Activated naive CD8-positive, alpha-beta T cell treated with anti-CD3 and anti-CD28 coated beads, Interleukin-2, amount 10 ng/mL, durations not matched to agents 7 days and 5 days (primary cell): ENCODE measurements at regions not wholly inside any gene's neighbourhood (a gene's known extent, or its start where the extent isn't known, plus 50 kb on each side); places are given as distances from the start of the nearest gene placed in this dataset.

Experiments
- ATAC-seq: fragments of 150-1000 bp; cut with Tn5 transposase; one replicate; pipeline ENCODE4 v1.10.0; 2021; ENCODE audit warnings: low read depth, moderate library complexity
- POLR2A ChIA-PET: fragments of 350-600 bp; sonication (Branson Sonifier 250); formaldehyde crosslinking; loops from one replicate; lab custom pipeline; 2021; ENCODE audit warnings: antibody characterized with exemption; lab: Charles Lee
- DNase-seq: peaks from one replicate; pipeline ENCODE4 v3.0.0; 2021
- H3K27ac Mint-ChIP-seq: one replicate; pipeline ENCODE4 v1.8.0; 2022; ENCODE audit warnings: mild to moderate bottlenecking, mixed read lengths
- H3K27me3 Mint-ChIP-seq: one replicate; pipeline ENCODE4 v1.8.0; 2022; ENCODE audit warnings: mild to moderate bottlenecking, moderate library complexity, mixed read lengths
- H3K36me3 Mint-ChIP-seq: one replicate; pipeline ENCODE4 v1.8.0; 2021; ENCODE audit warnings: mild to moderate bottlenecking, mixed read lengths
- H3K4me1 Mint-ChIP-seq: one replicate; pipeline ENCODE4 v1.8.0; 2021; ENCODE audit warnings: mixed read lengths
- H3K4me3 Mint-ChIP-seq: one replicate; pipeline ENCODE4 v1.8.0; 2022; ENCODE audit warnings: mild to moderate bottlenecking, moderate library complexity, mixed read lengths
- H3K9me3 Mint-ChIP-seq: one replicate; pipeline ENCODE4 v1.8.0; 2021; ENCODE audit warnings: mixed read lengths

GRCh38 chr12:124481257-124481750 is 86.1 kb downstream of the NCOR2 start:
- peak overlapping the region; percentile 43 for H3K27ac Mint-ChIP-seq
- peaks cover 19% of the 10 kb centered on the region for H3K4me1 Mint-ChIP-seq
- peaks cover 40% of the 10 kb centered on the region for H3K36me3 Mint-ChIP-seq
- ATAC-seq (no peak), DNase-seq (no peak)
- H3K27me3 Mint-ChIP-seq: no peaks in the 10 kb centered on the region
- H3K4me3 Mint-ChIP-seq: peak overlapping the region; percentile 14
- POLR2A ChIA-PET: no interaction called here
- H3K9me3 Mint-ChIP-seq: no peaks in the 10 kb centered on the region

GRCh38 chr12:124480469-124481256 is 86.7 kb downstream of the NCOR2 start:
- Mint-ChIP-seq H3K4me1 (peaks cover 19% of the 10 kb centered on the region), H3K4me3 (peak overlapping the region; percentile 72), H3K9me3 (no peaks in the 10 kb centered on the region), H3K27me3 (no peaks in the 10 kb centered on the region), H3K36me3 (peaks cover 44% of the 10 kb centered on the region), H3K27ac (peak overlapping the region; percentile 69)
- POLR2A ChIA-PET: interaction anchor here (0.9 to 1.1 kb wide), 3 partner anchors 14 to 27 kb away, joined by 3 to 5 read pairs (median 4); no protein-coding TSS in a partner anchor
- DNase-seq (peak; percentile 62), ATAC-seq (peak; percentile 86)

- ATAC-seq (no peak), DNase-seq (no peak)
- peak overlapping the region; percentile 72 for H3K4me3 Mint-ChIP-seq
- H3K4me1 Mint-ChIP-seq: peaks cover 18% of the 10 kb centered on the region
- H3K36me3 Mint-ChIP-seq: peaks cover 46% of the 10 kb centered on the region
- no peaks in the 10 kb centered on the region for H3K27me3 Mint-ChIP-seq
- H3K27ac Mint-ChIP-seq: no peak overlapping the region
- POLR2A ChIA-PET: interaction anchor here (0.9 to 1.1 kb wide), 3 partner anchors 14 to 26 kb away, joined by 3 to 5 read pairs (median 4); no protein-coding TSS in a partner anchor
- H3K9me3 Mint-ChIP-seq: no peaks in the 10 kb centered on the region
Measured at GRCh38 chr12:124479680-124480468, 87.5 kb downstream of the NCOR2 start.

- no peak overlapping the region for H3K4me3 Mint-ChIP-seq
- no peak for DNase-seq
- peaks cover 18% of the 10 kb centered on the region for H3K4me1 Mint-ChIP-seq
- H3K27me3 Mint-ChIP-seq: no peaks in the 10 kb centered on the region
- H3K9me3 Mint-ChIP-seq: no peaks in the 10 kb centered on the region
- ATAC-seq: no peak
- POLR2A ChIA-PET: interaction anchor here (1.1 to 1.3 kb wide), 2 partner anchors 13 to 26 kb away, joined by 4 read pairs; no protein-coding TSS in a partner anchor
- no peak overlapping the region for H3K27ac Mint-ChIP-seq
- H3K36me3 Mint-ChIP-seq: peaks cover 47% of the 10 kb centered on the region
Measured at GRCh38 chr12:124478985-124479645, 88.3 kb downstream of the NCOR2 start.

GRCh38 chr12:124478416-124478815 is 89.0 kb downstream of the NCOR2 start:
- Mint-ChIP-seq H3K4me1 (peaks cover 18% of the 10 kb centered on the region), H3K4me3 (no peak overlapping the region), H3K36me3 (peaks cover 53% of the 10 kb centered on the region), H3K27me3 (no peaks in the 10 kb centered on the region), H3K27ac (peak overlapping the region; percentile 23), H3K9me3 (peaks cover 7% of the 10 kb centered on the region)
- DNase-seq: no peak
- POLR2A ChIA-PET: interaction anchor here (1.3 kb wide), 1 partner anchor 12 kb away, joined by 4 read pairs; no protein-coding TSS in a partner anchor
- ATAC-seq: no peak

- POLR2A ChIA-PET: interaction anchor here (1.0 to 1.3 kb wide), 2 partner anchors 11 to 22 kb away, joined by 3 to 4 read pairs; no protein-coding TSS in a partner anchor
- Mint-ChIP-seq H3K4me1 (peaks cover 18% of the 10 kb centered on the region), H3K27me3 (no peaks in the 10 kb centered on the region), H3K27ac (no peak overlapping the region), H3K9me3 (peaks cover 7% of the 10 kb centered on the region), H3K36me3 (peaks cover 62% of the 10 kb centered on the region), H3K4me3 (no peak overlapping the region)
- no peak for ATAC-seq
- no peak for DNase-seq
Measured at GRCh38 chr12:124477107-124477915, 90.1 kb downstream of the NCOR2 start.

- Mint-ChIP-seq H3K36me3 (peaks cover 69% of the 10 kb centered on the region), H3K27me3 (no peaks in the 10 kb centered on the region), H3K4me1 (peaks cover 18% of the 10 kb centered on the region), H3K27ac (no peak overlapping the region), H3K4me3 (no peak overlapping the region), H3K9me3 (peaks cover 7% of the 10 kb centered on the region)
- POLR2A ChIA-PET: no interaction called here
- DNase-seq (no peak), ATAC-seq (no peak)
Measured at GRCh38 chr12:124476011-124476400, 91.4 kb downstream of the NCOR2 start.

GRCh38 chr12:124475295-124476010 is 92.0 kb downstream of the NCOR2 start:
- H3K4me3 Mint-ChIP-seq: no peak overlapping the region
- ATAC-seq: no peak
- H3K9me3 Mint-ChIP-seq: peaks cover 8% of the 10 kb centered on the region
- H3K27ac Mint-ChIP-seq: no peak overlapping the region
- H3K36me3 Mint-ChIP-seq: peaks cover 71% of the 10 kb centered on the region
- H3K27me3 Mint-ChIP-seq: no peaks in the 10 kb centered on the region
- peaks cover 14% of the 10 kb centered on the region for H3K4me1 Mint-ChIP-seq
- DNase-seq: no peak
- POLR2A ChIA-PET: no interaction called here

- Mint-ChIP-seq H3K27me3 (no peaks in the 10 kb centered on the region), H3K4me1 (peaks cover 12% of the 10 kb centered on the region), H3K9me3 (peaks cover 11% of the 10 kb centered on the region), H3K36me3 (peaks cover 78% of the 10 kb centered on the region), H3K4me3 (no peak overlapping the region), H3K27ac (no peak overlapping the region)
- DNase-seq (no peak), ATAC-seq (no peak)
- POLR2A ChIA-PET: no interaction called here
Measured at GRCh38 chr12:124474709-124475108, 92.7 kb downstream of the NCOR2 start.

GRCh38 chr12:124472690-124473279 is 94.6 kb downstream of the NCOR2 start:
- Mint-ChIP-seq H3K4me1 (peaks cover 6% of the 10 kb centered on the region), H3K4me3 (no peak overlapping the region), H3K27ac (no peak overlapping the region), H3K27me3 (no peaks in the 10 kb centered on the region), H3K9me3 (peaks cover 13% of the 10 kb centered on the region), H3K36me3 (peaks cover 76% of the 10 kb centered on the region)
- ATAC-seq (no peak), DNase-seq (no peak)
- POLR2A ChIA-PET: no interaction called here

- Mint-ChIP-seq H3K4me3 (no peak overlapping the region), H3K9me3 (peaks cover 13% of the 10 kb centered on the region), H3K4me1 (peaks cover 9% of the 10 kb centered on the region), H3K27ac (no peak overlapping the region), H3K36me3 (peaks cover 73% of the 10 kb centered on the region), H3K27me3 (no peaks in the 10 kb centered on the region)
- ATAC-seq (no peak), DNase-seq (no peak)
- POLR2A ChIA-PET: no interaction called here
Measured at GRCh38 chr12:124471828-124472227, 95.6 kb downstream of the NCOR2 start.
